HEK293 (cell line): ENCODE measurements at regions not wholly inside any gene's neighbourhood (a gene's known extent, or its start where the extent isn't known, plus 50 kb on each side); places are given as distances from the start of the nearest gene placed in this dataset.

ENCODE experiments used
- CTCF ChIA-PET: fragments of 350-600 bp; formaldehyde crosslinking; extraction: SDS; loops from one replicate; lab custom pipeline; 2021; ENCODE audit warnings: antibody characterized with exemption; lab: Yijun Ruan, JAX
- POLR2A ChIA-PET: fragments of 300-600 bp; formaldehyde crosslinking; extraction: SDS; loops from one replicate; lab custom pipeline; 2020; ENCODE audit warnings: antibody characterized with exemption, inconsistent platforms; lab: Yijun Ruan, JAX
- H3K27ac ChIP-seq: fragments of 200-500 bp; sonication (Bioruptor generic); 2 replicates; pipeline ENCODE4 v1.5.1; 2014; ENCODE audit warnings: low read depth, low read length, control low read depth, inconsistent platforms; ENCODE audit errors: extremely low read depth
- H3K36me3 ChIP-seq, 2 experiments: fragments of 200-500 bp in 1 of 2; sonication (Bioruptor generic) in 1 of 2; 1 replicate in 1 of 2; 2 replicates in 1 of 2; pipeline ENCODE4 v1.5.1; 2014 to 2017; ENCODE audit warnings: inconsistent platforms in 2 of 2, low read length in 2 of 2; ENCODE audit not compliant: control insufficient read depth in 2 of 2, insufficient read depth in 1 of 2
- H3K4me1 ChIP-seq: fragments of 200-500 bp; sonication (Bioruptor generic); 2 replicates; pipeline ENCODE4 v1.5.1; 2014; ENCODE audit warnings: mild to moderate bottlenecking, low read length, inconsistent platforms; ENCODE audit not compliant: control insufficient read depth, insufficient read depth
- H3K4me3 ChIP-seq: 2 replicates; pipeline ENCODE4 v1.5.1; 2011; ENCODE audit warnings: low read depth, mild to moderate bottlenecking, control low read depth, low read length, moderate library complexity
- H3K9me3 ChIP-seq: fragments of 200-500 bp; sonication (Bioruptor generic); 2 replicates; pipeline ENCODE4 v1.5.1; 2014; ENCODE audit warnings: low read depth, low read length, inconsistent platforms; ENCODE audit not compliant: control insufficient read depth, insufficient read depth
- BCL11A ChIP-seq: fragments of 450-650 bp; formaldehyde crosslinking; IDR thresholded peaks from 2 replicates; pipeline ENCODE4 v1.5.1; 2016; ENCODE audit warnings: low read depth, missing biosample characterization, missing genetic modification characterization
- GLI4 ChIP-seq: fragments of 450-650 bp; formaldehyde crosslinking; IDR thresholded peaks from 2 replicates; pipeline ENCODE4 v1.5.1; 2016; ENCODE audit warnings: missing biosample characterization, missing genetic modification characterization
- KLF8 ChIP-seq: fragments of 450-650 bp; formaldehyde crosslinking; IDR thresholded peaks from 2 replicates; pipeline ENCODE4 v1.5.1; 2016; ENCODE audit warnings: missing biosample characterization, missing genetic modification characterization
- OSR2 ChIP-seq: fragments of 450-650 bp; formaldehyde crosslinking; IDR thresholded peaks from 2 replicates; pipeline ENCODE4 v1.5.1; 2016; ENCODE audit warnings: missing biosample characterization, missing genetic modification characterization
- OVOL3 ChIP-seq: fragments of 450-650 bp; formaldehyde crosslinking; IDR thresholded peaks from 2 replicates; pipeline ENCODE4 v1.5.1; 2016; ENCODE audit warnings: missing biosample characterization, missing genetic modification characterization
- REPIN1 ChIP-seq: fragments of 450-650 bp; formaldehyde crosslinking; IDR thresholded peaks from 2 replicates; pipeline ENCODE4 v1.5.1; 2017; ENCODE audit warnings: missing biosample characterization, missing genetic modification characterization, low read depth
- ZBTB17 ChIP-seq: fragments of 450-650 bp; formaldehyde crosslinking; IDR thresholded peaks from 2 replicates; pipeline ENCODE4 v1.5.1; 2016; ENCODE audit warnings: missing biosample characterization, missing genetic modification characterization
- ZFP3 ChIP-seq: fragments of 450-650 bp; formaldehyde crosslinking; IDR thresholded peaks from 2 replicates; pipeline ENCODE4 v1.5.1; 2016; ENCODE audit warnings: low read depth, missing biosample characterization, missing genetic modification characterization
- ZFP41 ChIP-seq: fragments of 450-650 bp; formaldehyde crosslinking; IDR thresholded peaks from 2 replicates; pipeline ENCODE4 v1.5.1; 2016; ENCODE audit warnings: missing biosample characterization, missing genetic modification characterization, borderline replicate concordance
- ZFP69B ChIP-seq: fragments of 450-650 bp; formaldehyde crosslinking; IDR thresholded peaks from 2 replicates; pipeline ENCODE4 v1.5.1; 2016; ENCODE audit warnings: missing biosample characterization, missing genetic modification characterization
- ZNF121 ChIP-seq: fragments of 450-650 bp; formaldehyde crosslinking; IDR thresholded peaks from 2 replicates; pipeline ENCODE4 v1.5.1; 2016; ENCODE audit warnings: missing biosample characterization, missing genetic modification characterization
- ZNF133 ChIP-seq: fragments of 450-650 bp; formaldehyde crosslinking; IDR thresholded peaks from 2 replicates; pipeline ENCODE4 v1.5.1; 2016; ENCODE audit warnings: missing biosample characterization, missing genetic modification characterization
- ZNF138 ChIP-seq: fragments of 450-650 bp; formaldehyde crosslinking; IDR thresholded peaks from 2 replicates; pipeline ENCODE4 v1.5.1; 2016; ENCODE audit warnings: missing biosample characterization, missing genetic modification characterization, borderline replicate concordance
- ZNF239 ChIP-seq: fragments of 450-650 bp; formaldehyde crosslinking; IDR thresholded peaks from 2 replicates; pipeline ENCODE4 v1.5.1; 2016; ENCODE audit warnings: missing biosample characterization, missing genetic modification characterization
- ZNF302 ChIP-seq: fragments of 450-650 bp; formaldehyde crosslinking; IDR thresholded peaks from 2 replicates; pipeline ENCODE4 v1.5.1; 2016; ENCODE audit warnings: missing biosample characterization, missing genetic modification characterization, low read depth
- ZNF449 ChIP-seq: fragments of 450-650 bp; formaldehyde crosslinking; IDR thresholded peaks from 2 replicates; pipeline ENCODE4 v1.5.1; 2017; ENCODE audit warnings: missing biosample characterization, mild to moderate bottlenecking, missing genetic modification characterization, moderate library complexity
- ZNF501 ChIP-seq: fragments of 450-650 bp; formaldehyde crosslinking; IDR thresholded peaks from 2 replicates; pipeline ENCODE4 v1.5.1; 2016; ENCODE audit warnings: missing biosample characterization, missing genetic modification characterization
- ZNF571 ChIP-seq: fragments of 450-650 bp; formaldehyde crosslinking; IDR thresholded peaks from 2 replicates; pipeline ENCODE4 v1.5.0; 2017; ENCODE audit warnings: missing biosample characterization, missing genetic modification characterization
- TF ChIP-seq, protein P1 (sequence below): fragments of 450-650 bp; formaldehyde crosslinking; optimal IDR thresholded peaks from 2 replicates; pipeline ENCODE3; 2016; ENCODE audit warnings: missing biosample characterization, mild to moderate bottlenecking, missing genetic modification characterization
- TF ChIP-seq, protein P2 (sequence below): fragments of 450-650 bp; formaldehyde crosslinking; IDR thresholded peaks from 2 replicates; pipeline ENCODE4 v1.5.1; 2016; ENCODE audit warnings: missing biosample characterization, missing genetic modification characterization

DNA sequence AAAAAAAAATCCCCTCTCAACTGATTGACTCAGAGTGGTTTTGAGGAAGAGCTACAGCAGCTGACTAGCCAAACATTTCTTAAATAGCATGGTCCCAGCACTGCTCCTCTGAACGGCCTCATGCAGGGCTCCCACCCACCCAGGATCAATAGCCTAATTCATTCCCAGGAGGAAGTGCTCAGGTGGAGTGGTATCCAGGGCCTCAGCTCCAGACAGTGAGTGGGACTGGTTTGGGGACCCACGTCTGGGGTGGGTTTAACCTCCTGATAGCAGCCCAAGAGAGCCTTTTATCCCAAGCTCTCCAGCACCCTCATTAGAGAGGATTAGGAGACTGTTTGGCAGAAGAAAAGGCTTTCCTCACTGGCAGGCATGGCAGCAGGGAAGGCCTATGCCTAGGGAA, 68.5 kb upstream of the CDH5 start:
- H3K9me3 ChIP-seq = no peaks in the 10 kb centered on the region
- no peak overlapping the region for H3K4me3 ChIP-seq
- H3K27ac ChIP-seq = no peak overlapping the region
- H3K36me3 ChIP-seq = no peaks in the 10 kb centered on the region
- no peak for TF ChIP-seq ZNF302
- TF ChIP-seq, protein P1, sequence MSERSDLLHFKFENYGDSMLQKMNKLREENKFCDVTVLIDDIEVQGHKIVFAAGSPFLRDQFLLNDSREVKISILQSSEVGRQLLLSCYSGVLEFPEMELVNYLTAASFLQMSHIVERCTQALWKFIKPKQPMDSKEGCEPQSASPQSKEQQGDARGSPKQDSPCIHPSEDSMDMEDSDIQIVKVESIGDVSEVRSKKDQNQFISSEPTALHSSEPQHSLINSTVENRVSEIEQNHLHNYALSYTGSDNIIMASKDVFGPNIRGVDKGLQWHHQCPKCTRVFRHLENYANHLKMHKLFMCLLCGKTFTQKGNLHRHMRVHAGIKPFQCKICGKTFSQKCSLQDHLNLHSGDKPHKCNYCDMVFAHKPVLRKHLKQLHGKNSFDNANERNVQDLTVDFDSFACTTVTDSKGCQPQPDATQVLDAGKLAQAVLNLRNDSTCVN (tag by site-specific recombination) = no peak
- no peak for TF ChIP-seq ZNF239 (tag by site-specific recombination)
- TF ChIP-seq GLI4 (tag by site-specific recombination) = no peak
- TF ChIP-seq, all 188 proteins: peak for 0
- ChIA-PET POLR2A (no interaction called here), CTCF (interaction anchor here (0.6 to 1.4 kb wide), 4 partner anchors 17 to 927 kb away, joined by 3 to 5 read pairs (median 4); no protein-coding TSS in a partner anchor)
- H3K4me1 ChIP-seq = no peaks in the 10 kb centered on the region

DNA sequence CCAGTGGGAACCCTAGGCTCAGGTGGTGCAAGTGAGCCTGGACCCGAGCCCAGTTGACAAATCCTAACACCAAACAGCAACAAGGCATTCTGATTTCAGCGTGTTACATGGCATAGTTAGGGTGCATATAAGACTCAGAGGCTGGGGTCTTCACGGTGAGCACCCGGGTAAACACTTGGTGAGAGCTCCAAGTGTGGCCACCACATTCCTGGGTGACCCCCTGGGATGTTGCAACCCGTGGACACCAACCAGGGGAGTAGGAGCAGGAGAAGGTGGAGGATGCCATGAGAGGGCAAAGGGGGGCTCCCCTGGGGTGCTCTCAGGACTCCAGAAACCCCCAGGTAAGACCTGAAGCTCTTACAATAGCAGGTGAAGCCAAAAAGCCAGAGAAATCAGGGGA, 69.9 kb upstream of the CDH5 start:
- ChIA-PET CTCF (interaction anchor here (1.2 kb wide), 1 partner anchor 20 kb away, joined by 3 read pairs; no protein-coding TSS in a partner anchor), POLR2A (no interaction called here)
- H3K36me3 ChIP-seq = no peaks in the 10 kb centered on the region
- no peaks in the 10 kb centered on the region for H3K9me3 ChIP-seq
- no peak overlapping the region for H3K4me3 ChIP-seq
- no peaks in the 10 kb centered on the region for H3K4me1 ChIP-seq
- H3K27ac ChIP-seq = no peak overlapping the region
- no peak for TF ChIP-seq ZNF449 (tag by site-specific recombination)
- TF ChIP-seq ZBTB17 = no peak
- TF ChIP-seq ZFP41 (tag by site-specific recombination) = no peak
- no peak for TF ChIP-seq OVOL3
- no peak for TF ChIP-seq ZNF133 (tag by site-specific recombination)

DNA sequence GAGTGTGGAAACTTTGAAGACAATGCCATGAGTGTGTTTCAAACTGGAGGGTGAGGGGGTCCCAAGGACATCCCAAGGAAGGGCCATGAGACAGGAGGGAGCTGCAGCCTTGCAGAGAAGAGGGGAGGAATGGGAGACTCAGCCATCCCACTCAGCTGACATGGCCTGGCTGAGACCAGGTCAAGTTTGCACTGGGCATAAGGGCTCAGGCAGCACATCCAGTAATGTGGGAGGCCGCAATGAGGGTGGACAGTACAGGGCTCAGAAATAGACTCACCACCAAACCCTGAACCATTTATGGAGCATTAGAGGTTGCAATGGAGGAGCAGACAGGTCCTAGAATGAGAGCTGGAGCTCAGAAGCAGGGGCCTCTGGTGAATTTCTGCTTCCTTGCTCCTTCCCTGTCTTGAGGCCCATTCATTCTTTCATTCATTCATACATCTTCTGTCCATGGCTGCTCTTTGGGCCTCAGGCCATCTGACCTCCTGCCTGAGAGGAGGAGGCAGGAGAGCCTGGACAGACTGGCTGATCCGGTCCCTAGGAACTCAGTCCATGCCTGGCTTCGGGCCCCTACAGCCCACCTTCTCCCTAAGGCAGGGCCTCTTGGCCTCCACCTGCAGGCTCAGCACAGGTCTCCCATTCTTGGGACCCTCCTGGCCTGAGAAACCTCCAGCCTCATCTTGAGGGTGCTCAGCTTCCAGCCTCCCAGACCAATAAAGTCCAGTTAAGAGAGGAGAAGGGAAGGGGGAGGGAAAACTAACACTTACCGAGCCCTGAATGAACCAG, 70.5 kb upstream of the CDH5 start:
- H3K4me3 ChIP-seq = no peak overlapping the region
- no peaks in the 10 kb centered on the region for H3K9me3 ChIP-seq
- ChIA-PET CTCF (no interaction called here), POLR2A (no interaction called here)
- no peak overlapping the region for H3K27ac ChIP-seq
- no peaks in the 10 kb centered on the region for H3K4me1 ChIP-seq
- TF ChIP-seq REPIN1 (no peak), ZBTB17 (no peak), ZNF138 (tag by site-specific recombination) (no peak), ZNF501 (tag by site-specific recombination) (no peak), ZFP69B (no peak), ZFP3 (tag by site-specific recombination) (no peak), OSR2 (tag by site-specific recombination) (no peak), KLF8 (tag by site-specific recombination) (no peak), ZNF121 (tag by site-specific recombination) (no peak), BCL11A (no peak), ZNF571 (tag by site-specific recombination) (no peak)
- TF ChIP-seq, protein P2, sequence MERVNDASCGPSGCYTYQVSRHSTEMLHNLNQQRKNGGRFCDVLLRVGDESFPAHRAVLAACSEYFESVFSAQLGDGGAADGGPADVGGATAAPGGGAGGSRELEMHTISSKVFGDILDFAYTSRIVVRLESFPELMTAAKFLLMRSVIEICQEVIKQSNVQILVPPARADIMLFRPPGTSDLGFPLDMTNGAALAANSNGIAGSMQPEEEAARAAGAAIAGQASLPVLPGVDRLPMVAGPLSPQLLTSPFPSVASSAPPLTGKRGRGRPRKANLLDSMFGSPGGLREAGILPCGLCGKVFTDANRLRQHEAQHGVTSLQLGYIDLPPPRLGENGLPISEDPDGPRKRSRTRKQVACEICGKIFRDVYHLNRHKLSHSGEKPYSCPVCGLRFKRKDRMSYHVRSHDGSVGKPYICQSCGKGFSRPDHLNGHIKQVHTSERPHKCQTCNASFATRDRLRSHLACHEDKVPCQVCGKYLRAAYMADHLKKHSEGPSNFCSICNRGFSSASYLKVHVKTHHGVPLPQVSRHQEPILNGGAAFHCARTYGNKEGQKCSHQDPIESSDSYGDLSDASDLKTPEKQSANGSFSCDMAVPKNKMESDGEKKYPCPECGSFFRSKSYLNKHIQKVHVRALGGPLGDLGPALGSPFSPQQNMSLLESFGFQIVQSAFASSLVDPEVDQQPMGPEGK (tag by site-specific recombination) = no peak
- TF ChIP-seq, all 188 proteins: peak for 0
- no peaks in the 10 kb centered on the region for H3K36me3 ChIP-seq
